ENCODE measurements at regions not wholly inside any gene's neighbourhood (a gene's known extent, or its start where the extent isn't known, plus 50 kb on each side); places are given as distances from the start of the nearest gene placed in this dataset.

- H3K9me3 ChIP-seq (ENCODE audit: low read depth) = peaks cover 10% of the 10 kb centered on the region
- H3K4me2 ChIP-seq = no peak overlapping the region
- H3K4me1 ChIP-seq (ENCODE audit: insufficient read depth) = no peaks in the 10 kb centered on the region
- no peaks in the 10 kb centered on the region for H3K36me3 ChIP-seq (replicated peaks; ENCODE audit: insufficient read depth, low read depth)
- H3K27ac ChIP-seq = no peak overlapping the region
- no peak for TF ChIP-seq EZH2 (IDR thresholded peaks at IDR 0.05; ENCODE audit: borderline replicate concordance)
- no peak for TF ChIP-seq EZH2phosphoT487 (IDR thresholded peaks at IDR 0.05; ENCODE audit: low read depth, severe bottlenecking, unreplicated experiment)
- TF ChIP-seq, protein P1, sequence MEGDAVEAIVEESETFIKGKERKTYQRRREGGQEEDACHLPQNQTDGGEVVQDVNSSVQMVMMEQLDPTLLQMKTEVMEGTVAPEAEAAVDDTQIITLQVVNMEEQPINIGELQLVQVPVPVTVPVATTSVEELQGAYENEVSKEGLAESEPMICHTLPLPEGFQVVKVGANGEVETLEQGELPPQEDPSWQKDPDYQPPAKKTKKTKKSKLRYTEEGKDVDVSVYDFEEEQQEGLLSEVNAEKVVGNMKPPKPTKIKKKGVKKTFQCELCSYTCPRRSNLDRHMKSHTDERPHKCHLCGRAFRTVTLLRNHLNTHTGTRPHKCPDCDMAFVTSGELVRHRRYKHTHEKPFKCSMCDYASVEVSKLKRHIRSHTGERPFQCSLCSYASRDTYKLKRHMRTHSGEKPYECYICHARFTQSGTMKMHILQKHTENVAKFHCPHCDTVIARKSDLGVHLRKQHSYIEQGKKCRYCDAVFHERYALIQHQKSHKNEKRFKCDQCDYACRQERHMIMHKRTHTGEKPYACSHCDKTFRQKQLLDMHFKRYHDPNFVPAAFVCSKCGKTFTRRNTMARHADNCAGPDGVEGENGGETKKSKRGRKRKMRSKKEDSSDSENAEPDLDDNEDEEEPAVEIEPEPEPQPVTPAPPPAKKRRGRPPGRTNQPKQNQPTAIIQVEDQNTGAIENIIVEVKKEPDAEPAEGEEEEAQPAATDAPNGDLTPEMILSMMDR (IDR thresholded peaks at IDR 0.05; ENCODE audit: poor library complexity) = no peak
- H2AFZ ChIP-seq = no peak overlapping the region
- no peak for DNase-seq (ENCODE audit: low spot score)
- no peak overlapping the region for H3K4me3 ChIP-seq
- no peaks in the 10 kb centered on the region for H4K20me1 ChIP-seq (ENCODE audit: insufficient read depth, poor library complexity, severe bottlenecking)
- H3K79me2 ChIP-seq = no peaks in the 10 kb centered on the region
- no peaks in the 10 kb centered on the region for H3K9me2 ChIP-seq (replicated peaks; ENCODE audit: insufficient read depth)
- no peaks in the 10 kb centered on the region for H3K27me3 ChIP-seq
- WGBS (ENCODE audit: low lambda C conversion rate, missing lambda C conversion rate) = 71% methylated on average over 3 of the region's 3 CpGs
These were observed 89.4 kb upstream of the SPTBN1 start for GRCh38 chr2:54366487-54367280.

DNA sequence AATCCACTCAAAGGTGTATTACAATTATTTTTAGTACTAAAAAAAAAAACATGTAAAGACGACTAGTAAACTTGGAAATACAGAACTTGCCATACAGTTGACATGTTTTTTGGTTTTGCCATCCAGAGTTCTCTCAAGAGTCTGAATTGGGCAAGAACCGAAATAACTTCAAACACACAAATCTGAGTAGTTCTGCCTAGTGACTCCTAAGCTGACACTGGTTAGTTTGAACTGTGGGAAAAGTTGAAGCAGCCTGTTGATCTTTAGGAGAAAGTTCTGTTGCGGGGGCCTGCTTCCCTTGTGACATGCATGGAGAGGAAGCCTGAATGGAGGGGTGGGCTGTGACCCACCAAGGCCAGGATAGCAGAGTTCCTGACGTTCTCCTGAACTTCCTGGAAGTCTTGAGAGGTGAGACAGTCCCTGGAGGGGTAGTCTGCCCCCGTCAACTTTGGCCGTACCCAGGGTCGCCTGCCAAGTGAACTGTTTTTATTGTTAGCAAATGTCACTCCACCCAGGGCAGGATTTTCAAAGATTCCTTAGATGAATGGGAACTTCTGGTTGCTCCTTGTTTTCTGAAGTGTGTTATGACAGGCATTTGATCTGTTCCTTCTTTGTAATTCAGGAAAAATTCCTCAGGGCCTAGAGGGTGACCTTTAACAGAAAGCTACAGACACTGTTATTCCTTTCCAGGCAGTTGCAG, 85.6 kb upstream of the SPTBN1 start:
- Histone ChIP-seq H3K4me2 (no peak overlapping the region), H3K4me1 (ENCODE audit: insufficient read depth) (no peaks in the 10 kb centered on the region), H3K27me3 (no peaks in the 10 kb centered on the region), H2AFZ (no peak overlapping the region), H3K4me3 (no peak overlapping the region), H4K20me1 (ENCODE audit: insufficient read depth, poor library complexity, severe bottlenecking) (no peaks in the 10 kb centered on the region), H3K27ac (no peak overlapping the region), H3K36me3 (replicated peaks; ENCODE audit: insufficient read depth, low read depth) (no peaks in the 10 kb centered on the region), H3K9me2 (replicated peaks; ENCODE audit: insufficient read depth) (no peaks in the 10 kb centered on the region), H3K79me2 (no peaks in the 10 kb centered on the region), H3K9me3 (ENCODE audit: low read depth) (peaks cover 8% of the 10 kb centered on the region)
- no peak for DNase-seq (ENCODE audit: low spot score)
- WGBS (ENCODE audit: low lambda C conversion rate, missing lambda C conversion rate) = 66% methylated on average over 7 of the region's 7 CpGs
- TF ChIP-seq EZH2 (IDR thresholded peaks at IDR 0.05; ENCODE audit: borderline replicate concordance) (no peak), EZH2phosphoT487 (IDR thresholded peaks at IDR 0.05; ENCODE audit: low read depth, severe bottlenecking, unreplicated experiment) (no peak)
- TF ChIP-seq, protein P1 (IDR thresholded peaks at IDR 0.05; ENCODE audit: poor library complexity) = no peak

DNA sequence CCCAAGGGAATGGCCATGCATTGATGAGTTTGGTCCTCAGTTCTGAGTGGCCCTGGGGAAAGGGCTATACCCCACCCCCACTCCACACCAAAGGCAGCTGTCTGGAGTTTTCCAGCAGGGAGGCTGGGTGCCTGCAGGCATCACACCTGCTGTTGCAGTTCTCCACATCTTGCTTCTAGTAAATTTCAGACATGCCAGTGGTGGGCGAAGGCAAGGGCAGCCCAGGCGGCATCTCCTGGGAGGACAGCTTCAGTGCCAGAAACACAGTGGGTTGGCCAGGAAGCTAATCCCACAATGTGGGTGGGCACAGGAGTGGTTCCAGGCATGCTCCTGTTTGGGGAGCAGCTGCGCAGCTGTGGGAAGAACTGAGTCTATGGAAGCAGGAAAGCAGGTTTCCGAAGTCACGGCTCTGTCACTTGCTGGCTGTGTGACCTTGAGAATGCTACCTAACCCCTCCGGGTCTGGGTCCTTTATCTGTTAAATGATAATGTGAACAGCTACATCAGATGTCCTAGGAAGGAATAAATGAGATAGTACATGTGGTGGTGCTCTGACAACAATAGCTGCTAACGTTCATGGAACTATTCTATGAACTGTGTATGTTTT, 84.6 kb upstream of the SPTBN1 start:
- DNase-seq (ENCODE audit: low spot score) = no peak
- no peaks in the 10 kb centered on the region for H3K4me1 ChIP-seq (ENCODE audit: insufficient read depth)
- no peaks in the 10 kb centered on the region for H3K9me2 ChIP-seq (replicated peaks; ENCODE audit: insufficient read depth)
- no peak overlapping the region for H3K4me3 ChIP-seq
- H3K27me3 ChIP-seq = no peaks in the 10 kb centered on the region
- no peak overlapping the region for H3K4me2 ChIP-seq
- WGBS (ENCODE audit: low lambda C conversion rate, missing lambda C conversion rate) = 86% methylated on average over 7 of the region's 7 CpGs
- H2AFZ ChIP-seq = no peak overlapping the region
- no peak overlapping the region for H3K27ac ChIP-seq
- no peaks in the 10 kb centered on the region for H3K9me3 ChIP-seq (ENCODE audit: low read depth)
- TF ChIP-seq, protein P1 (IDR thresholded peaks at IDR 0.05; ENCODE audit: poor library complexity) = no peak
- TF ChIP-seq EZH2phosphoT487 (IDR thresholded peaks at IDR 0.05; ENCODE audit: low read depth, severe bottlenecking, unreplicated experiment) (no peak), EZH2 (IDR thresholded peaks at IDR 0.05; ENCODE audit: borderline replicate concordance) (no peak)
- no peaks in the 10 kb centered on the region for H3K36me3 ChIP-seq (replicated peaks; ENCODE audit: insufficient read depth, low read depth)
- H4K20me1 ChIP-seq (ENCODE audit: insufficient read depth, poor library complexity, severe bottlenecking) = no peaks in the 10 kb centered on the region
- no peaks in the 10 kb centered on the region for H3K79me2 ChIP-seq
